ENCODE measurements at regions not wholly inside any gene's neighbourhood (a gene's known extent, or its start where the extent isn't known, plus 50 kb on each side); places are given as distances from the start of the nearest gene placed in this dataset.

- in situ Hi-C loops (cut with MboI): no loop called here
These were observed 745.6 kb upstream of the FAM241A start for GRCh38 chr4:111399623-111400022.

GRCh38 chr4:111400741-111401140, 744.5 kb upstream of the FAM241A start:
- Histone ChIP-seq H3K27ac (ENCODE audit: extremely low read depth, low read depth, low read length) (no peak overlapping the region), H3K4me1 (replicated peaks in 1 of 2; ENCODE audit: control insufficient read depth in 2 of 2, insufficient read depth in 2 of 2, low read length in 2 of 2) (no peaks in the 10 kb centered on the region), H2AFZ (ENCODE audit: low read depth, low read length) (no peak overlapping the region), H3K9me1 (ENCODE audit: control insufficient read depth, insufficient read depth, low read length) (no peaks in the 10 kb centered on the region), H4K20me1 (replicated peaks; ENCODE audit: control insufficient read depth, insufficient read depth, low read length) (no peaks in the 10 kb centered on the region), H3K27me3 (ENCODE audit: control insufficient read depth in 2 of 2, insufficient read depth in 2 of 2, low read length in 2 of 2) (no peaks in the 10 kb centered on the region), H3K79me2 (ENCODE audit: control insufficient read depth, insufficient read depth, low read length) (no peaks in the 10 kb centered on the region), H3K4me2 (ENCODE audit: insufficient read depth, low read length) (no peak overlapping the region), H3K9me3 (replicated peaks; ENCODE audit: control insufficient read depth, insufficient read depth, low read depth, low read length) (no peaks in the 10 kb centered on the region), H3K36me3 (ENCODE audit: control insufficient read depth, insufficient read depth, low read length) (no peaks in the 10 kb centered on the region), H3K9ac (ENCODE audit: insufficient read depth in 1 of 2, low read depth in 2 of 2, low read length in 2 of 2) (no peak overlapping the region), H3K4me3 (no peak overlapping the region)
- in situ Hi-C loops (cut with MboI) (no loop called here), intact Hi-C loops (cut with micrococcal nuclease) (no loop called here)
- 0% methylated on average over 4 of the region's 4 CpGs for WGBS (ENCODE audit: insufficient coverage, low coverage, missing lambda C conversion rate)
- FAIRE-seq (no peak), DNase-seq (ENCODE audit: extremely low read depth in 1 of 4, low spot score in 3 of 4) (no peak), ATAC-seq (no peak)
- ChIA-PET POLR2A (no interaction called here), CTCF (ENCODE audit: low intra/inter-chr PET ratio) (no interaction called here)
- no TSS peak for BruUV-seq (replicated peaks)
- TF ChIP-seq ZC3H11A (IDR thresholded peaks at IDR 0.05; ENCODE audit: low read depth, low read length): no peak
- TF ChIP-seq MBD1 (CRISPR knock-in tag; IDR thresholded peaks at IDR 0.05): no peak
- no peak for TF ChIP-seq ZKSCAN8 (CRISPR knock-in tag; IDR thresholded peaks at IDR 0.05)
- no peak for TF ChIP-seq EHMT2 (IDR thresholded peaks at IDR 0.05)
- no peak for TF ChIP-seq ELF2 (CRISPR knock-in tag; IDR thresholded peaks at IDR 0.05)
- TF ChIP-seq BRF1 (IDR thresholded peaks at IDR 0.05; ENCODE audit: borderline replicate concordance, extremely low read depth, insufficient read length): no peak
- TF ChIP-seq E2F1 (CRISPR knock-in tag; IDR thresholded peaks at IDR 0.05): no peak
- no peak for TF ChIP-seq NCOA2 (IDR thresholded peaks at IDR 0.05; ENCODE audit: partially characterized antibody in 2 of 2)

More at GRCh38 chr4:111399623-111400022, 745.6 kb upstream of the FAM241A start:
- H3K9me3 ChIP-seq (replicated peaks; ENCODE audit: control insufficient read depth, insufficient read depth, low read depth, low read length): no peaks in the 10 kb centered on the region
- no TSS peak for BruUV-seq (replicated peaks)
- H3K9ac ChIP-seq (ENCODE audit: insufficient read depth in 1 of 2, low read depth in 2 of 2, low read length in 2 of 2): no peak overlapping the region
- no peak for ATAC-seq
- no peaks in the 10 kb centered on the region for H3K36me3 ChIP-seq (ENCODE audit: control insufficient read depth, insufficient read depth, low read length)
- no peak for FAIRE-seq
- H4K20me1 ChIP-seq (replicated peaks; ENCODE audit: control insufficient read depth, insufficient read depth, low read length): no peaks in the 10 kb centered on the region
- H3K79me2 ChIP-seq (ENCODE audit: control insufficient read depth, insufficient read depth, low read length): no peaks in the 10 kb centered on the region
- no peak overlapping the region for H3K27ac ChIP-seq (ENCODE audit: extremely low read depth, low read depth, low read length)
- H3K27me3 ChIP-seq (ENCODE audit: control insufficient read depth in 2 of 2, insufficient read depth in 2 of 2, low read length in 2 of 2): no peaks in the 10 kb centered on the region
- CTCF ChIA-PET (ENCODE audit: low intra/inter-chr PET ratio): no interaction called here
- H2AFZ ChIP-seq (ENCODE audit: low read depth, low read length): no peak overlapping the region
- no peak overlapping the region for H3K4me2 ChIP-seq (ENCODE audit: insufficient read depth, low read length)
- intact Hi-C loops (cut with micrococcal nuclease): no loop called here
- no peak overlapping the region for H3K4me3 ChIP-seq
- H3K9me1 ChIP-seq (ENCODE audit: control insufficient read depth, insufficient read depth, low read length): no peaks in the 10 kb centered on the region
- no peaks in the 10 kb centered on the region for H3K4me1 ChIP-seq (replicated peaks in 1 of 2; ENCODE audit: control insufficient read depth in 2 of 2, insufficient read depth in 2 of 2, low read length in 2 of 2)
- no peak for TF ChIP-seq CREB5 (CRISPR knock-in tag; IDR thresholded peaks at IDR 0.05)
- no peak for TF ChIP-seq BDP1 (IDR thresholded peaks at IDR 0.05; ENCODE audit: insufficient read depth, insufficient read length)
- POLR2A ChIA-PET: no interaction called here
- 3% methylated on average over 3 of the region's 3 CpGs for WGBS (ENCODE audit: insufficient coverage, low coverage, missing lambda C conversion rate)
- no peak for DNase-seq (ENCODE audit: extremely low read depth in 1 of 4, low spot score in 3 of 4)
